GM23338 (cell line): ENCODE measurements at regions not wholly inside any gene's neighbourhood (a gene's known extent, or its start where the extent isn't known, plus 50 kb on each side); places are given as distances from the start of the nearest gene placed in this dataset.

Source experiments
- ATAC-seq: fragments of 200-7000 bp; cut with Tn5 transposase; 3 replicates; pipeline ENCODE4 v1.9.1; 2020
- DNase-seq: peaks from one replicate; pipeline ENCODE4 v3.0.0-alpha.2; 2015; ENCODE audit warnings: low spot score
- H2AFZ ChIP-seq: fragments of 200-600 bp; sonication (generic); 2 replicates; pipeline ENCODE4 v1.8.0; 2016; ENCODE audit warnings: antibody characterized with exemption, mild to moderate bottlenecking, moderate library complexity
- H3F3A ChIP-seq: fragments of 200-600 bp; sonication (generic); replicated peaks from 2 replicates; pipeline ENCODE4 v1.8.0; 2017; ENCODE audit warnings: antibody characterized with exemption, mixed run types, low read depth
- H3K27ac ChIP-seq: fragments of 200-600 bp; sonication (generic); 2 replicates; pipeline ENCODE4 v1.6.1; 2016; ENCODE audit warnings: low read depth
- H3K27me3 ChIP-seq: fragments of 200-600 bp; sonication (generic); 2 replicates; pipeline ENCODE4 v1.8.0; 2016; ENCODE audit warnings: mild to moderate bottlenecking, mixed run types, moderate library complexity; ENCODE audit not compliant: insufficient read depth
- H3K36me3 ChIP-seq: fragments of 200-600 bp; sonication (generic); 2 replicates; pipeline ENCODE4 v1.8.0; 2016; ENCODE audit warnings: mild to moderate bottlenecking; ENCODE audit not compliant: insufficient read depth
- H3K4me1 ChIP-seq: fragments of 200-600 bp; sonication (generic); 2 replicates; pipeline ENCODE4 v1.8.0; 2016; ENCODE audit warnings: mild to moderate bottlenecking, moderate library complexity; ENCODE audit not compliant: insufficient read depth
- H3K4me2 ChIP-seq: fragments of 200-600 bp; sonication (generic); 2 replicates; pipeline ENCODE4 v1.7.1; 2017; ENCODE audit warnings: mixed run types
- H3K4me3 ChIP-seq: fragments of 200-600 bp; sonication (generic); 2 replicates; pipeline ENCODE4 v1.6.1; 2016; ENCODE audit warnings: mixed run types
- H3K79me2 ChIP-seq: fragments of 200-600 bp; sonication (generic); replicated peaks from 2 replicates; pipeline ENCODE4 v1.8.0; 2017; ENCODE audit warnings: mild to moderate bottlenecking; ENCODE audit not compliant: insufficient read depth
- H3K9me2 ChIP-seq: fragments of 200-600 bp; sonication (generic); 2 replicates; pipeline ENCODE4 v1.8.0; 2017; ENCODE audit not compliant: insufficient read depth
- H4K20me1 ChIP-seq: fragments of 200-600 bp; sonication (generic); replicated peaks from 2 replicates; pipeline ENCODE4 v1.8.0; 2017; ENCODE audit warnings: mild to moderate bottlenecking; ENCODE audit not compliant: insufficient read depth
- H3K27ac Mint-ChIP-seq: 2 replicates; pipeline ENCODE4 v1.8.0; 2020; ENCODE audit warnings: inconsistent platforms, mild to moderate bottlenecking, moderate library complexity, mixed read lengths
- H3K27me3 Mint-ChIP-seq: 3 replicates; pipeline ENCODE4 v1.8.0; 2022; ENCODE audit warnings: low read depth, mild to moderate bottlenecking, moderate library complexity, mixed read lengths, inconsistent platforms; ENCODE audit not compliant: insufficient read depth, poor library complexity
- H3K36me3 Mint-ChIP-seq: 3 replicates; pipeline ENCODE4 v1.8.0; 2021; ENCODE audit warnings: low read depth, mild to moderate bottlenecking, inconsistent platforms, moderate library complexity, mixed read lengths
- H3K4me1 Mint-ChIP-seq: 3 replicates; pipeline ENCODE4 v1.8.0; 2020; ENCODE audit warnings: mild to moderate bottlenecking, inconsistent platforms, mixed read lengths
- H3K4me3 Mint-ChIP-seq: 3 replicates; pipeline ENCODE4 v1.8.0; 2021; ENCODE audit warnings: moderate library complexity, mild to moderate bottlenecking, inconsistent platforms, mixed read lengths
- H3K9me3 Mint-ChIP-seq: 3 replicates; pipeline ENCODE4 v1.8.0; 2020; ENCODE audit warnings: moderate library complexity, mild to moderate bottlenecking, inconsistent platforms, mixed read lengths
- CREB1 ChIP-seq: fragments of 250-450 bp; sonication (Bioruptor Pico); IDR thresholded peaks from 2 replicates; pipeline ENCODE4 v1.5.0; 2020; ENCODE audit warnings: low read depth, mild to moderate bottlenecking, moderate library complexity
- EZH2 ChIP-seq: fragments of 200-600 bp; sonication (generic); IDR thresholded peaks from one replicate; pipeline ENCODE4 v1.8.0; 2017; ENCODE audit warnings: antibody characterized with exemption, mild to moderate bottlenecking, low read depth; ENCODE audit not compliant: unreplicated experiment
- EZH2phosphoT487 ChIP-seq: fragments of 200-600 bp; sonication (generic); IDR thresholded peaks from one replicate; pipeline ENCODE4 v1.8.1; 2018; ENCODE audit warnings: antibody characterized with exemption; ENCODE audit not compliant: unreplicated experiment
- JUNB ChIP-seq: IDR thresholded peaks from one replicate; pipeline ENCODE4 v1.6.1; 2016; ENCODE audit warnings: antibody characterized with exemption; ENCODE audit not compliant: unreplicated experiment
- NANOG ChIP-seq: IDR thresholded peaks from 2 replicates; pipeline ENCODE4 v1.6.1; 2016; ENCODE audit warnings: antibody characterized with exemption, borderline replicate concordance
- POLR2AphosphoS5 ChIP-seq: IDR thresholded peaks from 2 replicates; pipeline ENCODE4 v1.6.1; 2016; ENCODE audit warnings: antibody characterized with exemption, low read depth
- REST ChIP-seq: IDR thresholded peaks from one replicate; pipeline ENCODE4 v1.6.1; 2018; ENCODE audit warnings: antibody characterized with exemption; ENCODE audit not compliant: unreplicated experiment
- STAT1 ChIP-seq: IDR thresholded peaks from one replicate; pipeline ENCODE4 v1.6.1; 2016; ENCODE audit warnings: antibody characterized with exemption; ENCODE audit not compliant: unreplicated experiment
- ZNF114 ChIP-seq: fragments of 250-450 bp; sonication (Bioruptor Pico); IDR thresholded peaks from 2 replicates; pipeline ENCODE4 v1.5.0; 2020; ENCODE audit warnings: mild to moderate bottlenecking, moderate library complexity
- ZNF331 ChIP-seq: fragments of 250-450 bp; sonication (Bioruptor Pico); IDR thresholded peaks from 2 replicates; pipeline ENCODE4 v1.5.0; 2020; ENCODE audit warnings: low read depth, mild to moderate bottlenecking, moderate library complexity
- TF ChIP-seq, protein P1 (sequence below): fragments of 250-450 bp; sonication (Bioruptor Pico); IDR thresholded peaks from 2 replicates; pipeline ENCODE4 v1.5.0; 2020; ENCODE audit warnings: mild to moderate bottlenecking, moderate library complexity
- TF ChIP-seq, protein P2 (sequence below), 2 experiments: fragments of 200-600 bp in 1 of 2; sonication (generic) in 1 of 2; conservative IDR thresholded peaks; 2 replicates each; pipeline versions ENCODE4 v1.5.1 to v1.6.1; 2016 to 2017; ENCODE audit warnings: antibody characterized with exemption in 2 of 2, low read depth in 2 of 2, mild to moderate bottlenecking in 2 of 2, moderate library complexity in 1 of 2
- TF ChIP-seq, protein P3 (sequence below): IDR thresholded peaks from 2 replicates; pipeline ENCODE4 v1.6.1; 2016; ENCODE audit warnings: antibody characterized with exemption

DNA sequence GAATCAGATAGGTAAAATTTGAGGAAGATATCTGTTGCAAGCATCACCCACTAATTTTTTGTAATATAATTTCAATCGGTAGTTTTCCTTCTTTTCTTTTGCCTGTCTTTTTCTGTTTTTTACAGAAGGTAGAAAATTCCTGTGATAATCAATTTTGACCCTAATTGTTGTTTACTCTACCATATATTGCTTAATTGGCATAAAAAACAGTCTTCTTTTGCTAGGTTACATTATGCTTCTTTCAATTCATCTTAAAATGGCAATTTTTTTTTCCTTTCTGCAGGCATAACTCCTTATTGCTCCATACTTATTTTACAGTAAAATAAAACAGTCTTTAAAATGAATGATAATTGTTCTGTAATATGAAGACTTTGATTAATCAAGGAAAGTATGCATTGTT, 286.2 kb upstream of the LRP1B start:
- H3K27ac ChIP-seq: no peak overlapping the region
- H3K9me3 Mint-ChIP-seq: no peaks in the 10 kb centered on the region
- DNase-seq: no peak
- no peaks in the 10 kb centered on the region for H3F3A ChIP-seq
- H3K4me1 ChIP-seq: no peaks in the 10 kb centered on the region
- H3K36me3 Mint-ChIP-seq: no peaks in the 10 kb centered on the region
- no peak overlapping the region for H2AFZ ChIP-seq
- no peak for ATAC-seq
- H3K79me2 ChIP-seq: no peaks in the 10 kb centered on the region
- no peaks in the 10 kb centered on the region for H3K36me3 ChIP-seq
- TF ChIP-seq POLR2AphosphoS5 (no peak), CREB1 (CRISPR knock-in tag) (no peak), EZH2phosphoT487 (no peak), JUNB (no peak), NANOG (no peak), ZNF114 (no peak), EZH2 (no peak), ZNF331 (CRISPR knock-in tag) (no peak), REST (no peak), STAT1 (no peak)
- TF ChIP-seq, protein P1, sequence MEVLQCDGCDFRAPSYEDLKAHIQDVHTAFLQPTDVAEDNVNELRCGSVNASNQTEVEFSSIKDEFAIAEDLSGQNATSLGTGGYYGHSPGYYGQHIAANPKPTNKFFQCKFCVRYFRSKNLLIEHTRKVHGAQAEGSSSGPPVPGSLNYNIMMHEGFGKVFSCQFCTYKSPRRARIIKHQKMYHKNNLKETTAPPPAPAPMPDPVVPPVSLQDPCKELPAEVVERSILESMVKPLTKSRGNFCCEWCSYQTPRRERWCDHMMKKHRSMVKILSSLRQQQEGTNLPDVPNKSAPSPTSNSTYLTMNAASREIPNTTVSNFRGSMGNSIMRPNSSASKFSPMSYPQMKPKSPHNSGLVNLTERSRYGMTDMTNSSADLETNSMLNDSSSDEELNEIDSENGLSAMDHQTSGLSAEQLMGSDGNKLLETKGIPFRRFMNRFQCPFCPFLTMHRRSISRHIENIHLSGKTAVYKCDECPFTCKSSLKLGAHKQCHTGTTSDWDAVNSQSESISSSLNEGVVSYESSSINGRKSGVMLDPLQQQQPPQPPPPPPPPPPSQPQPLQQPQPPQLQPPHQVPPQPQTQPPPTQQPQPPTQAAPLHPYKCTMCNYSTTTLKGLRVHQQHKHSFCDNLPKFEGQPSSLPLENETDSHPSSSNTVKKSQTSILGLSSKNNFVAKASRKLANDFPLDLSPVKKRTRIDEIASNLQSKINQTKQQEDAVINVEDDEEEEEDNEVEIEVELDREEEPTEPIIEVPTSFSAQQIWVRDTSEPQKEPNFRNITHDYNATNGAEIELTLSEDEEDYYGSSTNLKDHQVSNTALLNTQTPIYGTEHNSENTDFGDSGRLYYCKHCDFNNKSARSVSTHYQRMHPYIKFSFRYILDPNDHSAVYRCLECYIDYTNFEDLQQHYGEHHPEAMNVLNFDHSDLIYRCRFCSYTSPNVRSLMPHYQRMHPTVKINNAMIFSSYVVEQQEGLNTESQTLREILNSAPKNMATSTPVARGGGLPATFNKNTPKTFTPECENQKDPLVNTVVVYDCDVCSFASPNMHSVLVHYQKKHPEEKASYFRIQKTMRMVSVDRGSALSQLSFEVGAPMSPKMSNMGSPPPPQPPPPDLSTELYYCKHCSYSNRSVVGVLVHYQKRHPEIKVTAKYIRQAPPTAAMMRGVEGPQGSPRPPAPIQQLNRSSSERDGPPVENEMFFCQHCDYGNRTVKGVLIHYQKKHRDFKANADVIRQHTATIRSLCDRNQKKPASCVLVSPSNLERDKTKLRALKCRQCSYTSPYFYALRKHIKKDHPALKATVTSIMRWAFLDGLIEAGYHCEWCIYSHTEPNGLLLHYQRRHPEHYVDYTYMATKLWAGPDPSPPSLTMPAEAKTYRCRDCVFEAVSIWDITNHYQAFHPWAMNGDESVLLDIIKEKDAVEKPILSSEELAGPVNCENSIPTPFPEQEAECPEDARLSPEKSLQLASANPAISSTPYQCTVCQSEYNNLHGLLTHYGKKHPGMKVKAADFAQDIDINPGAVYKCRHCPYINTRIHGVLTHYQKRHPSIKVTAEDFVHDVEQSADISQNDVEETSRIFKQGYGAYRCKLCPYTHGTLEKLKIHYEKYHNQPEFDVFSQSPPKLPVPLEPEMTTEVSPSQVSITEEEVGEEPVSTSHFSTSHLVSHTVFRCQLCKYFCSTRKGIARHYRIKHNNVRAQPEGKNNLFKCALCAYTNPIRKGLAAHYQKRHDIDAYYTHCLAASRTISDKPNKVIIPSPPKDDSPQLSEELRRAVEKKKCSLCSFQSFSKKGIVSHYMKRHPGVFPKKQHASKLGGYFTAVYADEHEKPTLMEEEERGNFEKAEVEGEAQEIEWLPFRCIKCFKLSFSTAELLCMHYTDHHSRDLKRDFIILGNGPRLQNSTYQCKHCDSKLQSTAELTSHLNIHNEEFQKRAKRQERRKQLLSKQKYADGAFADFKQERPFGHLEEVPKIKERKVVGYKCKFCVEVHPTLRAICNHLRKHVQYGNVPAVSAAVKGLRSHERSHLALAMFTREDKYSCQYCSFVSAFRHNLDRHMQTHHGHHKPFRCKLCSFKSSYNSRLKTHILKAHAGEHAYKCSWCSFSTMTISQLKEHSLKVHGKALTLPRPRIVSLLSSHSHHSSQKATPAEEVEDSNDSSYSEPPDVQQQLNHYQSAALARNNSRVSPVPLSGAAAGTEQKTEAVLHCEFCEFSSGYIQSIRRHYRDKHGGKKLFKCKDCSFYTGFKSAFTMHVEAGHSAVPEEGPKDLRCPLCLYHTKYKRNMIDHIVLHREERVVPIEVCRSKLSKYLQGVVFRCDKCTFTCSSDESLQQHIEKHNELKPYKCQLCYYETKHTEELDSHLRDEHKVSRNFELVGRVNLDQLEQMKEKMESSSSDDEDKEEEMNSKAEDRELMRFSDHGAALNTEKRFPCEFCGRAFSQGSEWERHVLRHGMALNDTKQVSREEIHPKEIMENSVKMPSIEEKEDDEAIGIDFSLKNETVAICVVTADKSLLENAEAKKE: no peak
- TF ChIP-seq, protein P2, sequence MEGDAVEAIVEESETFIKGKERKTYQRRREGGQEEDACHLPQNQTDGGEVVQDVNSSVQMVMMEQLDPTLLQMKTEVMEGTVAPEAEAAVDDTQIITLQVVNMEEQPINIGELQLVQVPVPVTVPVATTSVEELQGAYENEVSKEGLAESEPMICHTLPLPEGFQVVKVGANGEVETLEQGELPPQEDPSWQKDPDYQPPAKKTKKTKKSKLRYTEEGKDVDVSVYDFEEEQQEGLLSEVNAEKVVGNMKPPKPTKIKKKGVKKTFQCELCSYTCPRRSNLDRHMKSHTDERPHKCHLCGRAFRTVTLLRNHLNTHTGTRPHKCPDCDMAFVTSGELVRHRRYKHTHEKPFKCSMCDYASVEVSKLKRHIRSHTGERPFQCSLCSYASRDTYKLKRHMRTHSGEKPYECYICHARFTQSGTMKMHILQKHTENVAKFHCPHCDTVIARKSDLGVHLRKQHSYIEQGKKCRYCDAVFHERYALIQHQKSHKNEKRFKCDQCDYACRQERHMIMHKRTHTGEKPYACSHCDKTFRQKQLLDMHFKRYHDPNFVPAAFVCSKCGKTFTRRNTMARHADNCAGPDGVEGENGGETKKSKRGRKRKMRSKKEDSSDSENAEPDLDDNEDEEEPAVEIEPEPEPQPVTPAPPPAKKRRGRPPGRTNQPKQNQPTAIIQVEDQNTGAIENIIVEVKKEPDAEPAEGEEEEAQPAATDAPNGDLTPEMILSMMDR (conservative IDR thresholded peaks at IDR 0.05; ENCODE audit: low read depth in 2 of 2): no peak
- TF ChIP-seq, protein P3, sequence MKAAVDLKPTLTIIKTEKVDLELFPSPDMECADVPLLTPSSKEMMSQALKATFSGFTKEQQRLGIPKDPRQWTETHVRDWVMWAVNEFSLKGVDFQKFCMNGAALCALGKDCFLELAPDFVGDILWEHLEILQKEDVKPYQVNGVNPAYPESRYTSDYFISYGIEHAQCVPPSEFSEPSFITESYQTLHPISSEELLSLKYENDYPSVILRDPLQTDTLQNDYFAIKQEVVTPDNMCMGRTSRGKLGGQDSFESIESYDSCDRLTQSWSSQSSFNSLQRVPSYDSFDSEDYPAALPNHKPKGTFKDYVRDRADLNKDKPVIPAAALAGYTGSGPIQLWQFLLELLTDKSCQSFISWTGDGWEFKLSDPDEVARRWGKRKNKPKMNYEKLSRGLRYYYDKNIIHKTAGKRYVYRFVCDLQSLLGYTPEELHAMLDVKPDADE: no peak
- H3K4me2 ChIP-seq: no peak overlapping the region
- no peaks in the 10 kb centered on the region for H4K20me1 ChIP-seq
- no peak overlapping the region for H3K4me3 Mint-ChIP-seq
- H3K27me3 Mint-ChIP-seq: no peaks in the 10 kb centered on the region
- H3K9me2 ChIP-seq: no peaks in the 10 kb centered on the region
- no peaks in the 10 kb centered on the region for H3K27me3 ChIP-seq
- no peak overlapping the region for H3K27ac Mint-ChIP-seq
- H3K4me3 ChIP-seq: no peak overlapping the region
- no peaks in the 10 kb centered on the region for H3K4me1 Mint-ChIP-seq
